ENCODE measurements at regions not wholly inside any gene's neighbourhood (a gene's known extent, or its start where the extent isn't known, plus 50 kb on each side); places are given as distances from the start of the nearest gene placed in this dataset.

GRCh38 chr14:53599221-53599945 lies 357.2 kb downstream of the BMP4 start:
- TF ChIP-seq CTCF (conservative IDR thresholded peaks at IDR 0.05 in 1 of 2, IDR thresholded peaks at IDR 0.05 in 1 of 2; ENCODE audit: extremely low read depth in 1 of 2, insufficient read depth in 1 of 2, low read depth in 1 of 2, low read length in 2 of 2) = no peak
- no peak for TF ChIP-seq EZH2 (IDR thresholded peaks at IDR 0.05; ENCODE audit: borderline replicate concordance, low read length)
